NCI-H128 (cell line): ENCODE measurements at regions not wholly inside any gene's neighbourhood (a gene's known extent, or its start where the extent isn't known, plus 50 kb on each side); places are given as distances from the start of the nearest gene placed in this dataset.

Source experiments
- DNase-seq: peaks from one replicate; lab custom pipeline; 2025; ENCODE audit not compliant: unreplicated experiment; lab: John Stamatoyannopoulos, UW

- DNase-seq: no peak
Observed at GRCh38 chr16:5643855-5644531, 546.4 kb upstream of the EEF2KMT start.

DNA sequence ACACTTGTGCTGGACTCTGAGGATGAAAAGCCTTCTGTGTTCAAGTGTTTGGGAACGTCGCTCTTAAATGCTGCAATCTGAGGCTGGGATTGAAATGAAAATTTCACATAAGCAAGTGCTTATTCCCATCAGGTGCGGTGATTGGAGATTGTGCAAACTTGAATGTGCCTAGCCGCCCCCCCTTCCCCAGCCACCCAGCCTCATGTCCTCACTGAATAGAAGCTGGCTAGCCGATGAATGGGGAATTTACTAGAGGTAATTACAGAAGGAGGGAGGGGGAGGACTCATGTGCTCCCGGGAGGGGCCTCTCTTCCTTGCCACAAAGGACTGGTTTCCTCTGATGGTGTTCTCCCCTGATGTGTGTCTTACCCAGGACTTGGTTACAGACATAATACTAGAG lies 544.8 kb upstream of the EEF2KMT start:
- DNase-seq: no peak

DNA sequence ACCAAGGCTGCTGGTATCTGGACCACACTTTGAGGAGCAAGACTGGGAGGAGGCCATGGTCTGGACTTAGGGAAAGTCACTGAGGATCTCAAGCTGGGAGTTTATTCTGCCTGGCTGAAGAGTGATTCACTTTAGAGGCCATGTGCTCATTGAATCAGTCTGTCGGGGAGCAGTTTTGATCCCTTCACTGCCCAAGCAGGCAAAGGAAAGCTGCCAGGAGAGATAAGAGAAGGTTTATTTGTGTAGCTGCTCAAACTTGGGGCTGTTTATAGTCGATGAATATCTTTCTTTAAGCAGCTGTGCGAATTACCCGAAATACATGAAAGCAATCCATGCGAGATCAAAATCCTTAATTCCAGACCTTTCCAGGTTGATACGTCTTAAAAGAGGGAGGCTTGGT lies 544.4 kb upstream of the EEF2KMT start:
- no peak for DNase-seq

DNA sequence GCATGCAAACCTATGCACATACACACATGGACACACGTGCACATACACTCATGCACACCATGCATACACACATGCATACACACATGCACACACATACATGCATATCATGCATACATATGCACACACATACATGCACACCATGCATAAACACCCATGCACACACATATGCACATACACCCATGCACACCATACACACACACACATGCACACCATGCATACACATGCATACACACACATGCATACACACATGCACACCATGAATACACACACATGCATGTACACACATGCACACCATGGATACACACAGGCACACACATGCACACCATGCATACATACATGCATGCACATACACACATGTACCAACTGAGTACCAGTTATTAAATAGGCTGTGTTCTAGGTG lies 543.3 kb upstream of the EEF2KMT start:
- no peak for DNase-seq

- DNase-seq: no peak
Observed at GRCh38 chr16:5639531-5639930, 541.9 kb upstream of the EEF2KMT start.

DNA sequence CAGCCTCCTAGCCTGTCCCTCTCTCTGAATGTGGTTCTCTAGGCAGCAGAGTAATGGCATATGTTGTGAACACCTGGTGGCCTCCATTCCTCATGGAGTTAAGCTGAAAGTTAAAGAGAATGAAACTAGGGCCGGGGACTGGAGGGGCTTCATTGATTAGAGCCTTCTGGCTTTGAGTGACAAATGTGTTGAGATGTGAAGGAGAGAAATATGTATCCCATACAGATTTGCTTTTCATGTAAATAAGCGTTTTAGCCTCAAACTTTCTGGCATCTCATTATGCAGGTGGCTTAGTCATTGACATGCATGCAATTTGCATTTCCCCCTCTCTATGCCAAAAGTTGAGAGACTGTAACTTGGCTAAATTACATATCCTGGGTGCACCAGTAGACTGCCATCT lies 537.7 kb upstream of the EEF2KMT start:
- no peak for DNase-seq

DNA sequence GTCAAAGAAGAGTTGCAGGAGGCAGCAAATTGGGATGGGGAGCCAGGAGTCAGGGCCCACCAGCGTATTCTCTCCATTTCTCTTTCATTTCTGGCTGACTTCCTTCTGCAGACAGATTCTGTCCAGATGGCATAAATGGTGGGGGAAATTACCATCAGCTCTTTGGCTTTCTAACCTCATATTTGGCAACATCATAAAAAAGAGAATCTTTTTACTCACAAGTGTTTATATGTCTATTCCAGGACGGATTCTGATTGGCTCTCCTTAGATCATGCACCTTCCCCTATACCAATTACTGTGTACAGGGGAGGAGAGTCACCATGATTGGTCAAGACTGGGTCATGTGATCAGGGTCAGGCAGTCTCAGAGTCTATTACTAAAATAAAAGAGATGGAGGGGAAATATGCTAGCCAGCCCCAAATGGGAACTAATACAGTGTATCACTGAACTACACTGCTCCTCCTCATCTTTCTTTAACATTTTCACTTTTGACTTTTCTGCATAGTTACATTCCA lies 537.1 kb upstream of the EEF2KMT start:
- no peak for DNase-seq

DNA sequence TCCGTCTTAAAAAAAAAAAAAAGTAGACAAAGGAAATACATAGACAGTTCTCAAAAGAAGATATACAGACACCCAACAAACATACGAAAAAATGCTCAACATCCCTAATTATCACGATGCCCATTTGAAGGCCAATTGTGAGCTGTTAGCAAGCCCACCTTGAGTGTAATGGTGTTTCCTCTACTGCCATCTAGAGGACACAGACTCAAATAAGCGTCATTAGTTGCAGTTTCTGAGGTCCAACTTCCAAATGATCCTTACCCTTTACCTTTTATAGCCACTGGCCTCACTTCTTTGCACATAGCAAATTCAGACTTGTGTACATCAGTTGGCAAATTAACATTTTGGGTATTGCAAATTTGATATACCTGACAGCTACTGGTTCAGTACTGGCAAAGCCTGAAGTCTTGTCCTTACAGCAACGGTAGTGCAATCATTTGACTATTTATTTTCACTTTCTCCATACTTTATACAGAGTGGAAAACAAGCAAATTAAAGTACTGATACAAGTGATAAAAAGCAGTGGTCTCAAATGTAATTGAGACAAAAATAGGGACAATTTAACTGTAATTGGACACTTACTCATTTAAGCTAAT lies 536.3 kb upstream of the EEF2KMT start:
- DNase-seq: no peak

DNA sequence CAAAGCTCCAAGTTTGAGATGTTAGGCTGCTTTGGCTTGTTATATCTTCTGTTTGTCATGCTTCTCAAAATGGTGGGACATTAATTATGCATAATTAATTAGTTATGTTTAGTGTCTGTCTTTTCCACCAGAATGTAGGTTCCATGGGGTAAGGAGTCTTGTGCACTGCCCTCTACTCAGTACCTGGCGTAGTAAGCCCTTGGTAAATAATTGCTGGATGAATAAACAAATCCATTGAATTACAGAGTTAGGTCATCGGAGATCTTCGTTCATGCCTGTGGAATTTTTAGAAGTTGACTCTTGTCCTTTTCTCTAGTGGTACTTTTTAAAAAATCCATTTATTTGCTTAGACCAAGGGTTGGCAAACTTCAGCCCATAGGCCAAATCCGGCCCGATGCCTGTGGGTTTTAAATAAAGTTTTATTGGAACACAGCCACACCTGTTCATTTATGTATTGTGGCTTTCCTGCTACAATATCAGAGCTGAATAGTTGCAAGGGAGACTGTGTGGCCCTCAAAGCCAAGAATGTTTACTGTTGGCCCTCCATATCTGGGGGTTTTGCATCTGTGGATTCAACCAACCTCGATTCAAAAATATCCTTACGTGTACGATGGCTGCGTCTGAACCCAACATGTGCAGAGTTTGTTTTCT lies 524.8 kb upstream of the EEF2KMT start:
- no peak for DNase-seq

DNA sequence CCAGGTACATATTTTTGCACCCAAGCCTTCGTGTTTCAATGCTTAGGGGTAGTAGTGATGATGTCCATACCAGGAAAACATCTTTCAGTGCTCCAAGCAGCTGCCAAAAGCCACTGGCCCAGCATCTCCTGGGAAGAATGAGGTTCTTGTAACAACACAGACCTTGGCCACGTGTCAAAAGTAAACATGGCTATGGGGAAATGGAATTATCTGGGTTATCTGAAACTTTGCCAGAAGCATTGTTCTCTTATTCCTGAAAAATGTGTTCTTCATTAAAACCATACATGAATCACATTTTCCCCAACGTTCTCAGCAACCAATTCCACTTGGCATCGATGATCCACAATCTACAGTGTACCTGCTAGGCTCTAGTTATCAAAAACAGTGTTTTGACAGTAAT lies 524.2 kb upstream of the EEF2KMT start:
- no peak for DNase-seq

GRCh38 chr16:5619304-5619703 lies 521.7 kb upstream of the EEF2KMT start:
- no peak for DNase-seq

DNA sequence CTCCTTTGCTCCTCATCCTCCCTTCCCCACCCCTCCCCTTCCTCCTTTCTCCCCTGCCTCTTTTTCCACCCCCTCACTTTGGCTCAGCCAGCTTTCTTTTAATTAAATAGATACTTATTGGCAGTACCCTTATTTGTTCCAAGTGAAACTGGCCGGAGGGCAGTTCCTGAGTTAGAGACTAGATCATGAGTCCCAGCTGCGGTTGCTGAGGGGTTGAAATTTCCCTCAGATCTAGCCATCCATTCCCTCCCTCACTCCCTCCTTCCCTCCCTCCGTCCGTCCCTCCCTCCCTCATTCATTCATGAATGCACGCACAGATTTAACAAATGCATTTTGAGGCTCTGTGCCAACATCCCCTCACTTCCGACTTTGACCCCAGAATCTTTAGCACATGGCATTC lies 519.2 kb upstream of the EEF2KMT start:
- no peak for DNase-seq

- no peak for DNase-seq
Observed at GRCh38 chr16:5615868-5616642, 518.5 kb upstream of the EEF2KMT start.

- DNase-seq: no peak
Observed at GRCh38 chr16:5607169-5607568, 509.6 kb upstream of the EEF2KMT start.

GRCh38 chr16:5605404-5605803 lies 507.8 kb upstream of the EEF2KMT start:
- no peak for DNase-seq

DNA sequence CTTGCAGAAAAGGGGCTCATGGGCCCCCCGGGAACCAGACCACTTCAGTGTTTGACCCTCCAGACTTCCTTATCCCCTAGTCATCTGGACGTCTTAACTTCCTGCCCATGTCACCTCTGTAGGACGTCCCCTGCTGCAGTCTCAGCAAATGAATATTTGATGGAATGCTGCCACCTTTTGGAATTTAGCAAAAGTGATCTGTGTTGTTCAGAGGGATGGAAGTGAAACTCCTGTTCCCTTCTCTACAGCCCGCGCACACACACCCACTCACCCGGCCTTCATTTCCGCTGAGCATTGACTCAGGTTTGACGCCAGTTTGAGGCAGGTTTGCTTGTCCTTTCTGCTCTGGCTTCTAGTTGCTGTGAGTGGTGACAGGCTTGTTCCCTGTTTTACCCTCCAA lies 507.2 kb upstream of the EEF2KMT start:
- DNase-seq: no peak

DNA sequence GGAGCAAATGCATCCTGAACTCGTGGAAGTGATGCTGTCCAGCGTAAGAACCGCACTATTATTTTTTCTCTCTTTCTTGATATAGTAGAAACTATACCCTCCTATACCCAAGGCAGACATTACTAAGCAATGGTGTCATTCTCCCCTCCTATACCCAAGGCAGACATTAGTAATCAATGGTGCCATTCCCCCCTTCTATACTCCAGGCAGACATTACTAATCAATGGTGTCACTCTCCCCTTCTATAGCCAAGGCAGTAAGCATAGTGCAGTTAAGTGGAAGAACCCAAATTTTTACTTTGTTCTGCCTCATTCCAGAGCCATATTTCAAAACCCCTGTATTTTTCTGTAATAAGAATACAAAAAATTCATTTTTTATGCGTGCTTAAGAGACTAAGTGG lies 506.2 kb upstream of the EEF2KMT start:
- DNase-seq: no peak

- no peak for DNase-seq
Observed at GRCh38 chr16:5601957-5602356, 504.4 kb upstream of the EEF2KMT start.

GRCh38 chr16:5598793-5599192 lies 501.2 kb upstream of the EEF2KMT start:
- no peak for DNase-seq

GRCh38 chr16:5595849-5596248 lies 498.3 kb upstream of the EEF2KMT start:
- no peak for DNase-seq

DNA sequence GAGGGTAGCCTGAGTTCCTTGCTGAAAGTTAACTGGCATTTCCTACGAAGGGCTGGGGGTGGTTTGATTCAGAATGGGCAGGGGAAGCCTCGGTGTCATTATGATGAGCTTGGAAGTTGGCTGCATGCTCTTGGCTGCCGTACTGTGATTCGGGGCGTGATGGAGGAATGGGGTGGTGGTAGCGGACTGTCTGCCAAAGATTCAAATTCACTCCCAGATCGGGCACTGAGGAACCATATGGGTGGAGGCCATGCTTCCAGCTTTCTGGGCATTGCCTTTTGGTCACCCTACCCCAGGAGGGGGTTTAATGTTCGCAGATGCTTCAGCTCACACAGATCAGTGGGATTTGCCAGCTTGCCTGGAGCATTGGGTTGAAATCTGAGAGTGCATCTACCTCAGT lies 492.8 kb upstream of the EEF2KMT start:
- DNase-seq: no peak
